SH-SY5Y (cell line): ENCODE measurements at regions not wholly inside any gene's neighbourhood (a gene's known extent, or its start where the extent isn't known, plus 50 kb on each side); places are given as distances from the start of the nearest gene placed in this dataset.

Experiments
- GATA2 ChIP-seq: IDR thresholded peaks from 2 replicates; pipeline ENCODE4 v1.6.1; 2011; ENCODE audit warnings: mild to moderate bottlenecking, low read depth, low read length
- GATA3 ChIP-seq: IDR thresholded peaks from 2 replicates; pipeline ENCODE4 v1.6.1; 2011; ENCODE audit warnings: low read depth, mild to moderate bottlenecking, low read length, moderate library complexity

DNA sequence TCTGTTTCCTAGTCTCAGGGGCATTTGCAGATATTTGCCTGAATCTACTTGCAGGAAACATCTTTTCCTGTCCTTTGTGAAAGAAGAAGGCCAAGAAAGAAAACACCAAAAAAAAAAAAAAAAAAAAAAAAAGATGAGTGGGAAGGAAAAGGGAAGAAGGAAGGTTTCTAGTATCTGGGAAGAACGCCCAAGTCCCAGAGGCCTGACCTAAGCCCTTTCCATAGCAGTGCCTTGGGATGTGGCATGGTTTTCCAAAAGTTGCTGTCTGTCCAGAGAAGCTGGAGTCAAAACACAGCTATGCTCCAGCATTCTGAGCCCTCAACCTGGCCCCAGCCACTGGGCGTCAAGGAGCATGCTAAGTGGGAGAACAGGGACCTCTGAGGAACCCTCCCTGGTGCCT, 123.5 kb downstream of the INHBB start:
- TF ChIP-seq GATA2 = no peak
- no peak for TF ChIP-seq GATA3

- TF ChIP-seq GATA2 = no peak
- TF ChIP-seq GATA3 = no peak
Measured at GRCh38 chr2:120470041-120470965, 124.4 kb downstream of the INHBB start.

DNA sequence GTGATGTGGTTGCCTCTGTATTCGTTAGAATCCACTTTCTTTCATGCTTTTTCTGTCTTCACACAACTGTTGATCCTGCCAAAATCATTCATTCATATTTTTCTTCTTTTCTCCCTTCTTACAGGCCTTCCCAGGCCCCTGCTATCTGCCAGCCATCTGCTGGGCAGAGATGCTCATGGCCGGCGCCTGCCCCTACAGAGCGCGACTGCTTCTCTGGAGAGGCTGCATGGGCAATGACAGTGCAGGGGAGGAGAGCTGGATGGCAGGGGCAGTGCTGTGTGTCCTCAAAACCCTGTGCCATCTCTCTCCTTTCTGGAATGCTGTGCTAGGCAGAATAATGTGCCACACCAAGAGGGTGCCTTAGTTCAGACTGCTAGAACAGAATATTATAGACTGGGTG, 125.2 kb downstream of the INHBB start:
- TF ChIP-seq GATA2 (no peak), GATA3 (no peak)

- TF ChIP-seq GATA2 (no peak), GATA3 (no peak)
Measured at GRCh38 chr2:120472031-120472430, 126.1 kb downstream of the INHBB start.

DNA sequence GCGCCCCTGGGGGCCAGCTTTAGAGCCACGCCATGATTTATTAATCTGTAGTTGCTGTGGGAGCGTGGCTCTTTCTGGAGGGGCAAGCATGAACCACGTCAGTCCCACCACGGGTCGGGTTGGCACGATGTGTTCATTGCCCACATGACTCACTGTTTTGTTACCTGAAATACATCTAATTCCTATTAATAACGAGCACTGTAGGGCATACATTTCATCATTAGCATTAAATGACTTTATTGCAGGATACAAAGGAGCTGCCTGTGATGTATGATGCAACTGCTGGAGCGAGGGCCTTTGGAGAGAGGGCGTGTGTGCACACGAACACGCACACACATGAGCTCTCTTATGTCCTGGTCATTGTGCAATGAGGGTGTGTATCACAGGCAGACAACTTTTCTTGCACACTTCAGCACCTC, 127.0 kb downstream of the INHBB start:
- no peak for TF ChIP-seq GATA2
- TF ChIP-seq GATA3 = no peak

DNA sequence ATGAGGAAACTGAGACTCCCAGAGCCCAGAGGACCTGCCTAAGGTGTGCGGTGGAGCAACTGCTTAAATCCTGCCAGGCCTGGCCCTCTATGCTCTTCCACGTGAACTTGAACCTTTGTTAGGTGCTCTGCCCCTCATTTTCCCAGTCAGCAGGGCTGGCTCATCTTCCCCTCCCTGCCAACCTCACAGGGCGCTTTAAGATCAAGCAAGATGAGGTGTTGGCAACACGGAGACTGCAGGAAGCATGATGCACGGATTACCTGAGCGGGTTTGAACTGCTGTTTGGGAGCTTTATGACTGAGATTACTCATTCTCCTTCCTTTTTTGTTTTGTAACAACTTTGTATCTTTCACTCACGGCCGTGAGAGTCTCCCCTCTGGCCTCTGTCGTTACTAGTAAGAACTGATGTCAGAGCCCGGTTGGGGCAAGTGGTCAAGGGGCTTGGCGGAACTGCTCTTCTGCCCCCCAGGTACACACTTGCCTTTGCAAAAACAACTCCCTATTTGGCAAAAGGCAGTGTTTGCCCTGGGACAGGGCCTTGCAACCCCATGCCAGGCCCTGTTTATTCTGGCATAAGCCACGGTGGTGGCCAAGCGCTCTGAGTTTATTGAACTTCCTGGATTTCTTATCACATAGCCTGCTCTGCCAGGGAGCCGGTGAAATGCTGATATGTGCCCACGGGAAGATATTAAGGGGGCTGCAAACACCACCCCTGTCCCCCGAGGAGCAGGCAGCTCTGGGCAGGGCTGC, 127.8 kb downstream of the INHBB start:
- TF ChIP-seq GATA3 = no peak
- no peak for TF ChIP-seq GATA2

- TF ChIP-seq GATA2 = no peak
Measured at GRCh38 chr2:120474486-120474885, 128.6 kb downstream of the INHBB start.

GRCh38 chr2:120476141-120476540, 130.2 kb downstream of the INHBB start:
- TF ChIP-seq GATA2 (no peak), GATA3 (no peak)

- TF ChIP-seq GATA3 (no peak), GATA2 (no peak)
Measured at GRCh38 chr2:120477198-120477597, 131.3 kb downstream of the INHBB start.

DNA sequence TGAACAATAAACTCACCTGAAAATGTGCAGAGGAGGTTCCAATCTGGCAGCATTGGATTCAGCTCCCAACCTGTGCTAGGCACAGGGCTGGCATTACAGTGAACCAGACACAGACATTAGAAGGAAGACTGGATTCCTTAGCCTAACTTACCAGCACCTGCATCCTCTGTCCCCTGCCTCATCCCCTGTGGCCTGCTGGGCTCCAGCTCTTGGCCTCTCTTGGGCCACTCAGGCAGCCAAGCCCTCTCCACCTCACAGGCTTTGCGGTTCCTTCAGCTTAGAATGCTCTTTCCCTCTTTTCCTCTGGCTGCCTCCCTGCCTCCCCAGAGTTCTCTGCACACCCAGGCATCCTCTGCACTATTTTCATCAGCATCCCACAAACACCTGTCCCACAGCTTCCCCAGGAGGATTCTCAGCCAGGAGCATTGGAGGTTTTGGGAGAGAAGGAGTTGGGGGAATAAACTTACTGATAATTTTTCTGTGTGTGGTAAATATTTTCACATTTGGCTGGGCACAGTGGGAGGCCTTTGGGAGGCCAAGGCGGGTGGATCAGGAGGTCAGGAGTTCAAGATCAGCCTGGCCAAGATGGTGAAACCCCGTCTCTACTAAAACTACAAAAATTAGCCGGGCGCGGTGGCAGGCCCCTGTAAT, 132.0 kb downstream of the INHBB start:
- TF ChIP-seq GATA3 = no peak
- no peak for TF ChIP-seq GATA2

DNA sequence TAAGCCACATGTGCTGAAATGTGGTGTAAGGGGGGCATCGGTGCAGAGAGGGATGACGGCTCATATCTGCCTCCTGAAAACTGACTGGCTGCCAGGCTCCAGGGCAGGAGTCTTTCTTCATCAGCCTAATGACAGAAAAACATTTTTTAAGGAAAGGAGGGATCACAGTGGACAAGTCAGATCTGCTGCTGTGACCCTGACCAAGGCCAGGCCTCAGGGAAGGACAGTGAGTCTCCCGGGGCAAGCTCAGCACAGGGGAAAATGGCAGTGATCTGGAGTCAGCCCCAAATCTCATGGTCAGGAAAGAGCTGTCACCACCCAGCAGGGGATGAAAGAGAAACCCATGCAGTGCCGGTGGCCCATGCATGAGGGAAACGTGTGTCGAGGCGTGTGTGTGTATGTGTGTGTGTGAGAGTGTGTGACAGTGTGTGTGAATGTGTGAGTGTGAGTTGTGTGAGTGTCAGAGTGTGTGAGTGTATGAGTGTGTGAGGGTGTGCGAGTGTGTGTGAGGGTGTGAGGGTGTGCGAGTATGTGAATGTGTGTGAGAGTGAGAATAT, 134.5 kb downstream of the INHBB start:
- TF ChIP-seq GATA2 (no peak), GATA3 (no peak)

GRCh38 chr2:120480903-120481445, 135.0 kb downstream of the INHBB start:
- TF ChIP-seq GATA3 (no peak), GATA2 (no peak)

- no peak for TF ChIP-seq GATA2
- no peak for TF ChIP-seq GATA3
Measured at GRCh38 chr2:120481446-120482194, 135.7 kb downstream of the INHBB start.
